HCT116 (cell line): ENCODE measurements at regions not wholly inside any gene's neighbourhood (a gene's known extent, or its start where the extent isn't known, plus 50 kb on each side); places are given as distances from the start of the nearest gene placed in this dataset.

Experiments
- EZH2phosphoT487 ChIP-seq: fragments of 200-600 bp; IDR thresholded peaks from 2 replicates; pipeline ENCODE4 v1.6.1; 2018; ENCODE audit warnings: antibody characterized with exemption, borderline replicate concordance
- POLR2AphosphoS5 ChIP-seq: IDR thresholded peaks from 2 replicates; pipeline ENCODE4 v1.6.1; 2011; ENCODE audit warnings: mild to moderate bottlenecking, low read depth, low read length, moderate library complexity
- ZNF274 ChIP-seq: fragments of 200-500 bp; sonication (Bioruptor generic); IDR thresholded peaks from 2 replicates; pipeline ENCODE4 v1.6.1; 2014; ENCODE audit warnings: mild to moderate bottlenecking, low read depth, low read length, inconsistent platforms
- TF ChIP-seq, protein P1 (sequence below), 3 experiments: fragments of 200-600 bp in 1 of 3; sonication (generic) in 1 of 3; IDR thresholded peaks in 2 of 3; conservative IDR thresholded peaks in 1 of 3; 2 replicates each; pipeline ENCODE4 v1.5.1; 2012 to 2017; ENCODE audit warnings: low read depth in 2 of 3, low read length in 2 of 3, antibody characterized with exemption in 1 of 3, borderline replicate concordance in 1 of 3, control low read depth in 1 of 3, mild to moderate bottlenecking in 1 of 3, mixed read lengths in 1 of 3, mixed run types in 1 of 3, moderate library complexity in 1 of 3; ENCODE audit not compliant: insufficient read depth in 1 of 3

DNA sequence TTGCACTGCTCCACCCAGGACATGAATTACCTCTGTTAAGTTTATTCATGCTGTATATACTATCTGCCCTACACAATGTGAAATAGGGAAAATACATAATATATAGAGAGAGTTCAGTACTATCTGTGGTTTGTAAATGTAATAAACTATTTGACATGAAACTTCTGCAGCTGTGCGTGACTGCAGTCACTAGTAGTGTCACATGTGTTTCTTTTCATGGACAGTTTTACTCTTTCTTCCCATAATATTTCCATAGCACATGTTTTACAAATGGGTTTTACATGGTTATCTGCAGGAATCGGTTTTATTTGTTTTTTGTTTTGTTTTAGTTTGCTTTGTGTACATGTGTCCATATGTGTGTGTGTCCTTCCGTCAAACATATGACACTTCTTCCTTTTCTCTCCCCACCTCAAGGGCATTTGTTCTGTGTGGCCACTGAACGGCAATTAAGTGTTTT lies 1644.1 kb upstream of the FLRT2 start:
- TF ChIP-seq EZH2phosphoT487 (no peak), ZNF274 (no peak), POLR2AphosphoS5 (no peak)
- TF ChIP-seq, protein P1, sequence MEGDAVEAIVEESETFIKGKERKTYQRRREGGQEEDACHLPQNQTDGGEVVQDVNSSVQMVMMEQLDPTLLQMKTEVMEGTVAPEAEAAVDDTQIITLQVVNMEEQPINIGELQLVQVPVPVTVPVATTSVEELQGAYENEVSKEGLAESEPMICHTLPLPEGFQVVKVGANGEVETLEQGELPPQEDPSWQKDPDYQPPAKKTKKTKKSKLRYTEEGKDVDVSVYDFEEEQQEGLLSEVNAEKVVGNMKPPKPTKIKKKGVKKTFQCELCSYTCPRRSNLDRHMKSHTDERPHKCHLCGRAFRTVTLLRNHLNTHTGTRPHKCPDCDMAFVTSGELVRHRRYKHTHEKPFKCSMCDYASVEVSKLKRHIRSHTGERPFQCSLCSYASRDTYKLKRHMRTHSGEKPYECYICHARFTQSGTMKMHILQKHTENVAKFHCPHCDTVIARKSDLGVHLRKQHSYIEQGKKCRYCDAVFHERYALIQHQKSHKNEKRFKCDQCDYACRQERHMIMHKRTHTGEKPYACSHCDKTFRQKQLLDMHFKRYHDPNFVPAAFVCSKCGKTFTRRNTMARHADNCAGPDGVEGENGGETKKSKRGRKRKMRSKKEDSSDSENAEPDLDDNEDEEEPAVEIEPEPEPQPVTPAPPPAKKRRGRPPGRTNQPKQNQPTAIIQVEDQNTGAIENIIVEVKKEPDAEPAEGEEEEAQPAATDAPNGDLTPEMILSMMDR (IDR thresholded peaks at IDR 0.05 in 2 of 3, conservative IDR thresholded peaks at IDR 0.05 in 1 of 3; ENCODE audit: borderline replicate concordance in 1 of 3, insufficient read depth in 1 of 3, low read depth in 2 of 3, low read length in 2 of 3): no peak
